ENCODE measurements at regions not wholly inside any gene's neighbourhood (a gene's known extent, or its start where the extent isn't known, plus 50 kb on each side); places are given as distances from the start of the nearest gene placed in this dataset.

GRCh38 chr9:82784589-82784988 lies 278.4 kb downstream of the RASEF start:
- TF ChIP-seq EZH2 (IDR thresholded peaks at IDR 0.05; ENCODE audit: low read length, missing control alignments) (no peak), CTCF (conservative IDR thresholded peaks at IDR 0.05 in 1 of 2, IDR thresholded peaks at IDR 0.05 in 1 of 2; ENCODE audit: low read depth in 1 of 2, low read length in 2 of 2) (no peak)
